ENCODE measurements at regions not wholly inside any gene's neighbourhood (a gene's known extent, or its start where the extent isn't known, plus 50 kb on each side); places are given as distances from the start of the nearest gene placed in this dataset.

- no peak overlapping the region for H3K4me3 ChIP-seq (ENCODE audit: low read depth, low read length)
- no peak for DNase-seq (ENCODE audit: low read depth)
- TF ChIP-seq CTCF (IDR thresholded peaks at IDR 0.05; ENCODE audit: insufficient read depth, low read depth, low read length) = no peak
Measured at GRCh38 chr3:25287291-25287884, 140.7 kb upstream of the RARB start.

GRCh38 chr3:25288413-25288812 lies 139.7 kb upstream of the RARB start:
- no peak for DNase-seq (ENCODE audit: low read depth)
- TF ChIP-seq CTCF (IDR thresholded peaks at IDR 0.05; ENCODE audit: insufficient read depth, low read depth, low read length) = no peak
- no peak overlapping the region for H3K4me3 ChIP-seq (ENCODE audit: low read depth, low read length)

GRCh38 chr3:25289156-25289555 lies 138.9 kb upstream of the RARB start:
- no peak overlapping the region for H3K4me3 ChIP-seq (ENCODE audit: low read depth, low read length)
- no peak for TF ChIP-seq CTCF (IDR thresholded peaks at IDR 0.05; ENCODE audit: insufficient read depth, low read depth, low read length)
- no peak for DNase-seq (ENCODE audit: low read depth)

GRCh38 chr3:25289663-25290062 lies 138.4 kb upstream of the RARB start:
- no peak for TF ChIP-seq CTCF (IDR thresholded peaks at IDR 0.05; ENCODE audit: insufficient read depth, low read depth, low read length)
- no peak for DNase-seq (ENCODE audit: low read depth)
- H3K4me3 ChIP-seq (ENCODE audit: low read depth, low read length) = no peak overlapping the region

- DNase-seq (ENCODE audit: low read depth) = no peak
- no peak overlapping the region for H3K4me3 ChIP-seq (ENCODE audit: low read depth, low read length)
- TF ChIP-seq CTCF (IDR thresholded peaks at IDR 0.05; ENCODE audit: insufficient read depth, low read depth, low read length) = no peak
Measured at GRCh38 chr3:25291481-25291905, 136.6 kb upstream of the RARB start.

- no peak overlapping the region for H3K4me3 ChIP-seq (ENCODE audit: low read depth, low read length)
- TF ChIP-seq CTCF (IDR thresholded peaks at IDR 0.05; ENCODE audit: insufficient read depth, low read depth, low read length) = no peak
- no peak for DNase-seq (ENCODE audit: low read depth)
Measured at GRCh38 chr3:25292036-25292435, 136.0 kb upstream of the RARB start.

- no peak for DNase-seq (ENCODE audit: low read depth)
Measured at GRCh38 chr3:25292595-25292994, 135.5 kb upstream of the RARB start.

More at GRCh38 chr3:25292595-25292994, 135.5 kb upstream of the RARB start:
- no peak for TF ChIP-seq CTCF (IDR thresholded peaks at IDR 0.05; ENCODE audit: insufficient read depth, low read depth, low read length)
- H3K4me3 ChIP-seq (ENCODE audit: low read depth, low read length) = no peak overlapping the region
